ENCODE measurements at regions not wholly inside any gene's neighbourhood (a gene's known extent, or its start where the extent isn't known, plus 50 kb on each side); places are given as distances from the start of the nearest gene placed in this dataset.
"Not testable (repeated sequence)": the region's sequence is repeated elsewhere in the genome, so short reads cannot be mapped to it uniquely, and the experiment has no call there.

- no peak for DNase-seq
Observed at GRCh38 chrY:7415157-7415633, 503.6 kb upstream of the AMELY start.

- no peak for DNase-seq
Observed at GRCh38 chrY:7390056-7390455, 478.5 kb upstream of the AMELY start.

GRCh38 chrY:7382988-7383387 is 471.4 kb upstream of the AMELY start:
- DNase-seq: peak; percentile 30

- no peak for DNase-seq
Observed at GRCh38 chrY:7377091-7377490, 465.5 kb upstream of the AMELY start.

GRCh38 chrY:7374485-7374884 is 462.9 kb upstream of the AMELY start:
- DNase-seq: peak; percentile 9

- not testable (repeated sequence) for DNase-seq
Observed at GRCh38 chrY:7371953-7372352, 460.4 kb upstream of the AMELY start.

- DNase-seq: not testable (repeated sequence)
Observed at GRCh38 chrY:7371026-7371425, 459.5 kb upstream of the AMELY start.

DNA sequence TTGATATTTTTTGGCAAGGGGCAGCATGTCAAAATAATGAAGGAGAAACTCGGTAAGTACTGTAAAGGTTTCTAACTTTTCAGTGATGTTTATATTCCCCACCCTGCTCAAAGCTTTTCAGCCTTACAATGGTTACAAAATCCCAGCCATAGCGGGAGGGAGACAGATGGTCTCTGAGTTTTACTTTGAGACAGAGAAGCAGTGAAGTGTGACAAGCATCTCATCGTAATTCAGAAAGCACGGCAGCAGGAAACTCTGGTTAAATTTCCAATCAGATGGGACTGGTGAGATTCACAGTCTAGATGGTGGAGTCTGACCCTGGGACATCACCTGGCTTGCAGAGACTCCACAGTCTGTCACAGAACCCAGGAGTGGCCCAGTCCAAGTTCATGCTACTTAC is 448.0 kb upstream of the AMELY start:
- no peak for DNase-seq

GRCh38 chrY:7358103-7358752 is 446.7 kb upstream of the AMELY start:
- DNase-seq: no peak

GRCh38 chrY:7355891-7356290 is 444.3 kb upstream of the AMELY start:
- DNase-seq: not testable (repeated sequence)

GRCh38 chrY:7344661-7345060 is 433.1 kb upstream of the AMELY start:
- no peak for DNase-seq

GRCh38 chrY:7343261-7343660 is 431.7 kb upstream of the AMELY start:
- no peak for DNase-seq

GRCh38 chrY:7342732-7343131 is 431.2 kb upstream of the AMELY start:
- not testable (repeated sequence) for DNase-seq

DNA sequence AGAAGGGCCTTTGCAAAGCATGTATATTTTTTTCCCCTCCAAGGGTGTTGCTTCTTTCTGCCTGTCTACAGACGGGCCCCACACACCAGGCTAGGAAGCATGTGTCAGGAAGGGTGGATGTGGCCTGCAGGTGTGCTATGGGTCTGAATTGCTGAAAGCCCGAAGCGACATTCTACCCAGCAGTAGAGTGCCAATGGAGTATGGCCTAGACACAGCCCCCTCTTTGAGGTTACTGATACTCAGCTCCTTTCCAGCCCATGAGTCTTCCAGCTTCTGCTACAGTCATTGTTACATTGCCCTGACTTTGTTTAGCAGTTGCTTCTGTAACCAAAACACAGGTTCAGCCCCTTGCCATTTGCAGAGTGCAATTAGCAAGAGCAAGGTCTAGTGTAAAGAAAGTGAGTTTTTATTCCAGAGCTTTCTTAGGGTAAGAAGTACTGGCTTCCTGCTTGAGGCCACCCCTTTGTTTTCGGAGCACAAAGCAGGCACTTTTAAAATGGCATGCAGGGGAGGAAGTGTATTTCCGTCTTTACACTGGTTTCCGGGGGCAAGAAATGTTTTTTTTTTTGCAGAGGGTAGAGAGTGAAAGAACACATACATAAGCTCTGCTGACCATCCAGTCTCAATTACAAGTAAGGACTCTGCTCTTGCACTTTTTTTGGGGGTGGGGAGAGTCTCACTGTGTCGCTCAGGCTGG is 428.0 kb upstream of the AMELY start:
- DNase-seq: no peak

- DNase-seq: no peak
Observed at GRCh38 chrY:7336023-7336873, 424.7 kb upstream of the AMELY start.

DNA sequence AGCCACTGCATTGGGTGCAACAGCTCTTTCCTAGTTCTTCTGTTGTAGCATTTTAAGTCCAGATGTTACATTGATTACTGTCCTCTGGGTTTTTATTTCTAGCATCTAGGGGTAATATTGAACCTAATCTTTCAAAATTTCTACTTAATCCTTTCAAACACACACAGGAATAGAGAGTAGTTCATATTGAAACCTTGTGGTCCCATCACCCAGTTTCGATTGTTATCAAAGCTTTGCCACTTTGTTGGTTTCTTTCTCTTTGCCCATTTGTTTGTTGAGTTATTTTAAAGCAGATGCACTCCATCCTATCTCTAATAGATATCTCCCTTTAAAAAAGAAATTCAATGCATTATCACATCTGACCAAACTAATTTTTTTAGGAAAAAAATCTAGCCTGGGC is 422.9 kb upstream of the AMELY start:
- DNase-seq: no peak

DNA sequence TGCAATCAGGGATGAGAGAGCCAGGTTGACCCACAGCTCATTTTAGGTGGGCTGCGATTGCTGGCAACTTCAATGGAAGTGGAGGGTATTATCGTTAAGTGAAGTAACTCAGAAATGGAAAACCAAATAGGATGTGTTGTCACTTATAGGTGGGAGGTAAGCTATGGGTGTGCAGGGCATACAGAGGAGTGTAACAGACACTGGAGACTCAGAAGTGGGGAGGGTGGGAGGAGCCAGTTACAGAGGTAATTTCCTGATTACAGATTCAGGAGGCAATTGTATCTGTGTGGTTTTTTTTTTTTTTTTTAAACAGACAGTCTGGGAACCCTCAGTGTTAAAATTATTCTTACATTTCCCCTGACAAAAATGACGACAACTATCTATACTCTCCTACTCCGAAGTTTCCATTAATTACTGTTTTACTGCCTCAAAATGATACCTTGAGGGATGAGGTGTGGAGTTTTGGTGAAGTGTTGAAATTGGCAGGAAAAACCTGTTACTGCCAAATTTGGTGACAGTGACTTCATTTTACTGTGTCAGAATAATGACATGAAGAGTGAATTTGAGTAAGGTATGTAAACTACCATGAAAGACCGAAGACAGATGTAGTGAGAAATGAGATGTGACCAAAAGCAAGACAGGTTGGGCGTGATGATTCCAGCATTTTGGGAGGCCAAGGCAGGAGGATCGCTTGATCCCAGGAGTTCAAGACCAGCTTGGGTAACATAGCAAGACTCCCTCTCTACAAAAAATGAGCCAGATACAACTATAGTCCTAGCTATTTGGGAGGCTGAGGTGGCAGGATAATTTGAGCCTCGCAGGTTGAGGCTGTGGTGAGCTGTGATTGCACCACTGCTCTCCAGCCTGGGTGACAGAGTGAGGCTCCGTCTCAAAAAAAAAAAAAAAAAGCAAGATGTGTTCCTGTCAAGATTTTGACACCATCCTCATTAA is 415.0 kb upstream of the AMELY start:
- DNase-seq: no peak

DNA sequence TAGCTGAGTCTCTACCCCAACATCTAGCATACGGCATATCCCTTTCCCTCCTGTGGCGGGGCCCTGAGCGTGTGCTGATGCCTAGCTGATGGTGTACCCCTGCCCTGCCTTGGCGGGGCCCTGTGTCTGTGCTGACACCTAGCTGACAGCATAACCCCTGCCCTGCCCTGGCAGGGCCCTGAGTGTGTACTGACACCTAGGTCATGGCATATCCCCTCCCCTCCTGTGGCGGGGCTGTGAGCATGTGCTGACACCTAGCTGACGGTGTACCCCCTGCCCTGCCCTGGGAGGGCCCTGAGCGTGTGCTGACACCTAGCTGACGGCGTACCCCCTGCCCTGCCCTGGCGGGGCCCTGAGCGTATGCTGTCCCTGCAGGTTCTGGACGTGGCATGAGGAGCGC is 414.0 kb upstream of the AMELY start:
- no peak for DNase-seq

GRCh38 chrY:7320751-7321150 is 409.2 kb upstream of the AMELY start:
- DNase-seq: no peak

- DNase-seq: not testable (repeated sequence)
Observed at GRCh38 chrY:7320171-7320570, 408.6 kb upstream of the AMELY start.

GRCh38 chrY:7318122-7318521 is 406.6 kb upstream of the AMELY start:
- no peak for DNase-seq

DNA sequence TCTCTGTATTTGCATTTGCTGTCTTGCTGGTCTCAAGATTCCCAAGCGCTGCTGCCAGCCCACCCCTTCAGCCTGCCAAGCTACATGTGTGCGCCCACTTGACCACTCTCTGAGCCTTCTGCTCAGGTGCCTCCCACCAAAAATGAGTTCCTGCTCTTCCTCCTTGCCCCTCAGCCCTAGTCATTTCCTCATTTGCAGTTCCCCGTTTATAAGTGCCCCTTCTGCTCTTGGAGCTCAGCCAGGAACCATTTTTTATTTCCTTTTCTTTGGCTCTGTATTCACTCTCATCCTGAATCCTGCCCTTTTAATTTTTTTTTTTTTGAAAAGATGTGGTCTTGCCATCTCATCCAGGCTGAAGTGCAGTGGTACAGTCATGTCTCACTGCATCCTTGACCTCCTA is 406.0 kb upstream of the AMELY start:
- no peak for DNase-seq
